ENCODE measurements at regions not wholly inside any gene's neighbourhood (a gene's known extent, or its start where the extent isn't known, plus 50 kb on each side); places are given as distances from the start of the nearest gene placed in this dataset.
"Not testable (repeated sequence)": the region's sequence is repeated elsewhere in the genome, so short reads cannot be mapped to it uniquely, and the experiment has no call there.

DNA sequence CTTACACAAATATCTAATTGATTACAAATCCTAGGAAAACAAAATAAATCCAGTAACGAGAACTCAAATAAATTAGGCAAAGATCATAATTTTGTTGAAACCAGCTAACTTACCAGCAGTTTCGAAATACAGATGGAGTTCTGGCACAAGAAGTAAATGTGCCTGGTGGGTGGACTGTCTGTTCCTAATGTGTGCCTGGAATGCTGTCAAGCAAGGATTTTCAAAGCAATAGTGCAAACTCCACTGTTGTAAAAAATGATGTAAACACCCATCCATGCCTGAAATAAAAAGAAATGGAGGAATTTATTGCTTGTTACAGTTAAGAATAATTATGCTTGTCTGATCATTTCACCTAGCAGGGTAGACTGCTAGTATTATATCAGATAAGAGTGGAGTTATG lies 423.9 kb upstream of the MAP2 start:
- intact Hi-C loops (cut with DNase I), result no loop called here
- Histone ChIP-seq H3K4me3 (no peak overlapping the region), H3K27ac (no peak overlapping the region), H3K27me3 (no peaks in the 10 kb centered on the region), H3K36me3 (no peaks in the 10 kb centered on the region), H3K9me3 (no peaks in the 10 kb centered on the region), H3K4me1 (no peaks in the 10 kb centered on the region)
- DNase-seq, result no peak
- no peak for ATAC-seq
- TF ChIP-seq, protein P1, sequence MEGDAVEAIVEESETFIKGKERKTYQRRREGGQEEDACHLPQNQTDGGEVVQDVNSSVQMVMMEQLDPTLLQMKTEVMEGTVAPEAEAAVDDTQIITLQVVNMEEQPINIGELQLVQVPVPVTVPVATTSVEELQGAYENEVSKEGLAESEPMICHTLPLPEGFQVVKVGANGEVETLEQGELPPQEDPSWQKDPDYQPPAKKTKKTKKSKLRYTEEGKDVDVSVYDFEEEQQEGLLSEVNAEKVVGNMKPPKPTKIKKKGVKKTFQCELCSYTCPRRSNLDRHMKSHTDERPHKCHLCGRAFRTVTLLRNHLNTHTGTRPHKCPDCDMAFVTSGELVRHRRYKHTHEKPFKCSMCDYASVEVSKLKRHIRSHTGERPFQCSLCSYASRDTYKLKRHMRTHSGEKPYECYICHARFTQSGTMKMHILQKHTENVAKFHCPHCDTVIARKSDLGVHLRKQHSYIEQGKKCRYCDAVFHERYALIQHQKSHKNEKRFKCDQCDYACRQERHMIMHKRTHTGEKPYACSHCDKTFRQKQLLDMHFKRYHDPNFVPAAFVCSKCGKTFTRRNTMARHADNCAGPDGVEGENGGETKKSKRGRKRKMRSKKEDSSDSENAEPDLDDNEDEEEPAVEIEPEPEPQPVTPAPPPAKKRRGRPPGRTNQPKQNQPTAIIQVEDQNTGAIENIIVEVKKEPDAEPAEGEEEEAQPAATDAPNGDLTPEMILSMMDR (IDR thresholded peaks at IDR 0.05), result no peak

DNA sequence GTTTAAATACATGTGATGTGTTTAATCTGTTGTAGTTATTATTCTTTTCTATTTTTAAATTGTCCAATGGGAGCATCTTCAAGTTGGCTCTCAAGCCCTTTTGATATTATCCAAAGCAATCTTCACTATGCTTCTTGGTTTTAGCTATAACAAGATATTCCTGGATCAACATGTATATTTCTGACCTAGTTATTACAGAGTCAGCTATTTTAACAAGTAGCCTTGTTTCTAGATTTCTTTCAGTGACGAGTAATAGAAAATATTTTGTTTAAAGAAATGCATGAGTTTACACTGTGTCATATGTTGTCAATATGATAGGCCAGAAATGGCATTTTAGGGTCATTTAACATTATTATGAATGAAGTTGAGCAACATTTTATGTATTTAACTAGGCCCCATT lies 421.8 kb upstream of the MAP2 start:
- H3K36me3 ChIP-seq, result no peaks in the 10 kb centered on the region
- no peaks in the 10 kb centered on the region for H3K4me1 ChIP-seq
- no peaks in the 10 kb centered on the region for H3K9me3 ChIP-seq
- DNase-seq, result no peak
- TF ChIP-seq, protein P1 (IDR thresholded peaks at IDR 0.05), result no peak
- ATAC-seq, result no peak
- intact Hi-C loops (cut with DNase I), result no loop called here
- no peak overlapping the region for H3K27ac ChIP-seq
- no peaks in the 10 kb centered on the region for H3K27me3 ChIP-seq
- no peak overlapping the region for H3K4me3 ChIP-seq

DNA sequence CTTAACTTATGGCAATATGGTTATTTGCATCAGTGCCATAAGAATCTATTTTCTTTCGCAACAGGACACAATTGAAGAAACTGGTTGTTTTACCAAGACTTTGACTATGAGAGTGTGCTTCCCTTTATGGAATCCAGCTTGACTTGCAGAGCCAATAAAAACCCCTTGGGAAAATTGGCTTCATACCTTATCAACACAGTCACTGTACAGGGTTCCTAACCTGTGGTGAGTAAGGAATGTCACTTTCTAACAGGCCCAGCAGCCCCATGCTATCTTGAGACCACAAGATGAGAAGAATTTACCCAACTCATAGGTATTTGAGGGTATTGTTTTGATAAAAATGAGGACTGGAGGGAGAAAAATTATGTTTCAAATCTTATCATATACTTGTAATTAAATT lies 418.5 kb upstream of the MAP2 start:
- TF ChIP-seq, protein P1 (IDR thresholded peaks at IDR 0.05), result no peak
- H3K36me3 ChIP-seq, result no peaks in the 10 kb centered on the region

DNA sequence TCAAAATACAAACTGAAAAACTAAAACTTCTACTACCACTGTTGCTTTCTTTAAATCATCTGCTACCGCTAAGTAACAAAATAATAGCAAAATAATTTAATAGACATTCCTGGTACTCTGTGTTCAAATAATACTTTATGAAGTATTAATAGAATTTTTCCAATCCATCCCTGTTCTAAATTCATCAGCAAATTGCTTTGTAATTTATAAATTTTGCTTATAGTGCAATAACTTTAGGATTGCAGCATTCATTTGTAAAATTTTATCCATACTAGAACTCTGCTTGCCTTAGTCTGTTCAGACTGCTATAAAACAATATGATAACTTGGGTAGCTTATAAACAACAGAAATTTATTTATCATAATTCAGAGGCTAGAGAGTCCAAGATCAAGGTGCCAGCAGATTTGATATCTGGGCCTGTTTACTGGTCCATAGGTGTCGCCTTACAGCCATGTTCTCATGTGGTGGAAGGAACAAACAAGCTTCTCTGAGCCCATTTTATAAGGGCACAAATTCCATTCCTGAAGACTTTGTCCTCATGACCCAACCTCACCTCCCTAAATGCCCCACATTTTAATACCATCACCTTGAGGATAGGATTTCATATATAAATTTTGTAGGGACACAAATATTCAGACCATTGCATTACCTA lies 415.1 kb upstream of the MAP2 start:
- no peaks in the 10 kb centered on the region for H3K4me1 ChIP-seq
- H3K27me3 ChIP-seq, result no peaks in the 10 kb centered on the region
- H3K27ac ChIP-seq, result no peak overlapping the region
- H3K9me3 ChIP-seq, result no peaks in the 10 kb centered on the region
- TF ChIP-seq, protein P1 (IDR thresholded peaks at IDR 0.05), result no peak
- DNase-seq, result no peak
- no peak for ATAC-seq
- intact Hi-C loops (cut with DNase I), result no loop called here
- H3K4me3 ChIP-seq, result no peak overlapping the region
- no peaks in the 10 kb centered on the region for H3K36me3 ChIP-seq

More for the DNA sequence above, 418.5 kb upstream of the MAP2 start:
- ATAC-seq, result no peak
- H3K9me3 ChIP-seq, result no peaks in the 10 kb centered on the region
- no peaks in the 10 kb centered on the region for H3K4me1 ChIP-seq
- DNase-seq, result no peak
- no peak overlapping the region for H3K27ac ChIP-seq
- no peak overlapping the region for H3K4me3 ChIP-seq
- H3K27me3 ChIP-seq, result no peaks in the 10 kb centered on the region
- intact Hi-C loops (cut with DNase I), result no loop called here

DNA sequence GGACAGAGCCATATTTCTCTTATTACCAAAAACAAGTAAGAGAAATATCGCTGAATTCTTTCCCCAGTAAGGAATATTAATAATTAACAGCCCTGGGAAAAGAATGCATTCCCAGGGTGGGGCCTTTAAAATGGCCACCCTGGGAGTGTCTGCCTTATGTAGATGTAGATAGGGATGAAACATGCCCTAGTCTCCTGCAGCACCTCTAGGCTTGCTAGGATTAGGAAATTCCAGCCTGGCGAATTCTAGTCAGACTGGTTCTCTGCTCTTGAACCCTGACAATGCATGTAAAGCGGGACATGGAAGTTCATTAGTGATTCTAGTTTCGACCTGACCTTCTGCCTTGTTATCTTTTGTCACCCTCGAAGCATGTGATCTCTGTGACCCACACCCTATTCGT lies 405.2 kb upstream of the MAP2 start:
- H3K4me1 ChIP-seq; H3K27ac ChIP-seq; H3K36me3 ChIP-seq; H3K27me3 ChIP-seq; intact Hi-C loops (cut with DNase I); H3K4me3 ChIP-seq; DNase-seq; H3K9me3 ChIP-seq; ATAC-seq: not testable (repeated sequence)

DNA sequence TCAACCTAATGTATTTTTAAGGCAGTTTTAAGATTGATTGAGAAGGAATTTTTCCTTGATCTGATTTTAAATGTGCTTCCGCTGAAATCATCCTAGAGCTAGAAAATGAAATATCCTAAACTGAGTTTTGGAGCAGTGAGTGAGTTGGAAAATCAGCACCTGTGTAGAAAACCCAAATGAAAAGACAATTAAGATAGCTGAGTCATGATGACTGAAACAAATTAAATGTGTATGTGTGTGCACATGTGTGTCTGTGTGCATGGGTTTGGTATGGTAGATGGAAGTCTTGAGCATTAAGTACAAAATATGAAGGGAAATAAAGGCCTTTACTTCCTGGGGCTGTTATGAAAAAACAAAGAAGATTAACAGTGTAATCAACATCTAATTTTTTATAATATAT lies 394.6 kb upstream of the MAP2 start:
- Histone ChIP-seq H3K4me3 (no peak overlapping the region), H3K36me3 (no peaks in the 10 kb centered on the region), H3K9me3 (no peaks in the 10 kb centered on the region), H3K27me3 (no peaks in the 10 kb centered on the region), H3K4me1 (no peaks in the 10 kb centered on the region), H3K27ac (no peak overlapping the region)
- no peak for ATAC-seq
- no peak for DNase-seq
- TF ChIP-seq, protein P1 (IDR thresholded peaks at IDR 0.05), result no peak
- intact Hi-C loops (cut with DNase I), result no loop called here
